HK-2 (cell line): ENCODE measurements at regions not wholly inside any gene's neighbourhood (a gene's known extent, or its start where the extent isn't known, plus 50 kb on each side); places are given as distances from the start of the nearest gene placed in this dataset.
"Not testable (repeated sequence)": the region's sequence is repeated elsewhere in the genome, so short reads cannot be mapped to it uniquely, and the experiment has no call there.

ENCODE experiments used
- DNase-seq: peaks from one replicate; pipeline ENCODE4 v3.0.0-alpha.2; 2018; ENCODE audit not compliant: unreplicated experiment

DNA sequence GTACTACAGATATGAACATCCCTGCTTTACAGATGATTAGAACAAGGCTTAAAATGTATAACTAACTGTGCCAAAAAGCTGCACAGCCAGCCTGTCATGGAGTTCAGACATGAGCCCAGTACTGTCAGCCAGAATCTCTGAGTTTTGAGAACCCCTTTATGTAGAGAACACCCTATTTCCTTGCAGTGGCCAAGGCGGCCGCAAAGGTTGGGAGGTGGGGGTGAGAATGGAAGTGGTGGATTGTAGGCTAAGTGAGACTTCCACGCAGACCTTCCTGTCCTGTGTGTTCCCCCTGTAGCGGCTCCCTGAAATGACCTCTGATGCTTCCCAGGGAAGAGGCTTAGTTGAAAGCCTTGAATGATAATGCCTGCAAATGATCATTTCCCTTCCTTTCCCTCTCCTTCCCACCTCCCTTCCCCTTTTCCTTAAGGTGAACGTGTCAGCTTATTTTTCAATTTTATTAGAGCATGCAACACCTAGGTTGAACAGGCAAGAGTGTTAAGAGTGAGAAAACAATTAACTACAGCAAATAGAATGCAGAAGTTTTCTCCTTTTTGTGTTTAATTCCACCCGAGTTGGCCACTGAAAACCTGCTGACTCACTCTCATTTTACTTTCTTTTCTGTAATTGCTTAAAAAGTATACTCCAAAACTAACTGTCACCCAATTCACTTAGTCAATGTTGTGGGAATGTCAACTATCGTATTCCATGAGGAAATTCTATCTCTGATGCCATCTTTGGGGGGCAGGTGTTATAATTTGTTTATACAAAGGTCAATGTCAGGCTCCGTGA is 167.0 kb upstream of the EDNRB start:
- no peak for DNase-seq

DNA sequence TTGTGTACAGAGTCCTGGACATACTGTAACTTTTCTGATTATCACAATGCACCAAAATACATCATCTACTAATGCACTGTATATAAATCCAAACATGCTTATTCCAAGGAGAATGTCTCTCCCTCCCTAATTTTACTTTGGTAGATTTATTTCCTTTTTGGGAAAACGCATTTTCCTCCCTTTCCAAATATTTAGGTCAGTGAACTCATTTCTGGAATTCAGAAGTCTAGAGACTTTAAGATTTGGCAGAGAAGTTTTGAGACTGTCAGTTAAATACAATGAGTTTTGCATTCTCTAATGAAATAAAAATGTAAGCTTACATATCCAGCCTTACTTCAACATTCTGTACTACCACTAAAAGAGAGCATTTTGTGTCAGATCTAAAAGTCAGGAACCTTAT is 165.8 kb upstream of the EDNRB start:
- no peak for DNase-seq

DNA sequence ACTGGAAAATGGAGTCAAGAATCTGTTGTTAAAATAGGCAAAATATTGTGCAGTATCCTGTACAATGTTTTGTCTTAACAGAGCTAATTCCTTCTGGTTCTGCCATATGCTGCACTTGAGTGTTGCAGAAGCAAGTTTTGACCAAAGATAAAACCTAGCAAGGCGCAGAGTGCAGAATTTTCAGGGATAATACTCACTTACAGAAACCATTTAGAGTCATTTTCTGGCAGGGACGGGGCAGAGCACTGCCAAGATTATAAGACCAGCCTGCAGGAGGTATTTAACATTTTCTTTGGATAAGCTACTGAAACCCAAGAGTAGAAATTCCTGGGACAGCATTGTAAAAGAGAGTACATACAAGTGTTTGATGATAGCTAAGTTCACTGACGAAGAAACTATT is 159.5 kb upstream of the EDNRB start:
- no peak for DNase-seq

DNA sequence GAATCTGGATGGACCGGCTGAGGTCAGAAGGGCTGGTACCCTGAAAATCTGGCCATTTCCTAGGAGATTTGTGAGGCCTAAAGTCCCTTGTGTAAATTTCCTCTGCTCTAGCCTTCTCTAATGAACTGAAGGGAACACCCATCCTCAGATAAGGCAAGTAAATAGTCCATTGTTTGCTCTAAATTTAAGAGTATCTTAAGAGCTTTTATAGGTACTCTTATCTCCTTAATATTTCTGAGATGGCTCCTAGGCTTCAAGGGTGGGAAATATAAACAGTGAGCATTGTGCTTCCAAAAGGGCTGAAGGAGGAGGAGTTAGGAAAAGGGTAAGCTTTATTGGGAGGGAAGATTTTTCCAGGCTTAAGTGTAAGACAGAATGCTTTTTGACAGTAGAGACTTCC is 148.7 kb upstream of the EDNRB start:
- DNase-seq: no peak

DNA sequence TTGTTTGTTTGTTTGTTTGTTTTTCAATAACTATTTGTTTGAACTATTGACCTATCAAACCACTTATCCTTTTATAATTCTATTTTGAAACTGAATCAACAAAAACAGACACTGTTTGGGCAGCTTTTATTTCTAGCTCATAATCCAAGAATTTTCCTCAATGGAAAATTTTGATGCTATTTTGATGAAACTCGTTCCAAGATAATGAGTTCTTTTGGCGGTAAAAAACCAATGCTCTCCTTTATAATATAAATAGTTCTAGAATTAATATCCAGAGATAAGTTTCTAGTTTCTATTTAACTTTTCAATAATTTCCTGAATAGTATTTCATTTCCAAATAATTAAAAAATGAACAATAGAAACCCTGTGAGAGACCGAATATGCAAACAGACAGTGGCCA is 146.5 kb upstream of the EDNRB start:
- no peak for DNase-seq

DNA sequence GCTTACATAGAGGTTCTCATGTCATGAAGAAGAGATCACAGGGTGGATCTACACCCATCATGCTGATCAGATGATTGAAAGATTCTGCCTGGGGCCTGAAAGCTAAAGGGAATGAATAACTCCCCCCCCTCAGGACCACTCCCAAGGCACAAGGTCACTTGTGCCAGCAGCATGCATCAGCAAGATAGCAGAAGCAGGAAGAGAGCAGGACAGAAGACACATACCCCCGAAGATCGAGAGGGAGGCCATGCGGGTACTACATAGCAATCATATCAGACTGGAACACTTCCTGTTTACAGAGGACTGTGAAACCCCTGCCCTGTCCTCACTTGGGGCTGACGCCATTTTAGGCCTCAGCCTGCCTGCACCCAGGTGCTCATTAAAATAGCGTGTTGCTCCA is 143.2 kb upstream of the EDNRB start:
- DNase-seq: no peak

DNA sequence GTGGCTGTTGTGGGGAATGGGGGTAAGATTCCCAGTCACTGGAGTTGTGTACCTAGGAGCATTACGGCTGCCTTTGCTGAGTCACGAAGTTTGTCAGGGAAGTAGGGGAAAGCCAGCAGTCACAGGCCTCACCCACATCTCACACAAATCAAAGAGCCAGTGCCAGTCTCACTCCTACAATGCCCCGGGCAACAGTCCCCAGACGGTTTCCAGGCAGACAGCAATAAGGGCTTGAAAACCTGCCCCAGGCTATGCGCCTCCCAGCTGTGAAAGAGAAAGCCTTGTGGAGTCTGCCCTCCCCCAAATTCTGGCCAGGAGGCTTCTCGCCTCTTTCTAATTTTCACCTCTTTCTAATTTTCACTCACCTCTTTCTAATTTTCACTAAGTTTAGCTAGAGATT is 142.3 kb upstream of the EDNRB start:
- DNase-seq: no peak

DNA sequence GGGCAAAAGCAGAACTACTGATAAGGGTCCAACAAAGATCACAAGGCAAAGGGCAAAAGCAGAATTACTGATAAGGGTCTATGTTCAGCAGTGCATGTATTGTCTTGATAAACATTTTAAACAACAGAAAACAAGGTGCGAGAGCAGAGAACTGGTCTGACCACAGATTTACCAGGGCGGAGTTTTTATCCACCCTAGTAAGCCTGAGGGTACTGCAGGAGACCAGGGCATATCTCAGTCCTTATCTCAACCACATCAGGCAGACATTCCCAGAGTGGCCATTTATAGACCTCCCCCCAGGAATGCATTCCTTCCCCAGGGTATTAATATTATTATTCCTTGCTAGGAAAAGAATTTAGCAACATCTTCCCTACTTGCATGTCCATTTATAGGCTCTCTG is 138.2 kb upstream of the EDNRB start:
- not testable (repeated sequence) for DNase-seq

DNA sequence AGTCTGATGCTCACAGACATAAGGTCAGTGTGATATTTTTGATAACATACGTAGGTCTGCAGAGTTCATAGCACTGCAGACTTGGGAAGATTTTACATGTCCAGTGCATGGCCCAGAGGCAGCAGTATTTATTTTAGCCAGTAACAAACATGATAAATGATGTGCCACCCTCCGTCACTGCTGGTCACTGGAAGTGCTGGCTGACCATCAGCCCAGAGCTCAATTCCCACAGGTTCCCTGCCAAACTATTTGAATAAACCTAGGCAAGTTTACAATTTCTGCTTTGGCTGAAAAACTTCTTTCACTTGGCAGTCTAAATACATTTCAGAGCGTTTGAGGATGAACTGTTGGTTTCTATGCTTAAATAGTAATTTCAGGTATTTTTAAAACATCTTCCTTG is 135.5 kb upstream of the EDNRB start:
- DNase-seq: no peak

DNA sequence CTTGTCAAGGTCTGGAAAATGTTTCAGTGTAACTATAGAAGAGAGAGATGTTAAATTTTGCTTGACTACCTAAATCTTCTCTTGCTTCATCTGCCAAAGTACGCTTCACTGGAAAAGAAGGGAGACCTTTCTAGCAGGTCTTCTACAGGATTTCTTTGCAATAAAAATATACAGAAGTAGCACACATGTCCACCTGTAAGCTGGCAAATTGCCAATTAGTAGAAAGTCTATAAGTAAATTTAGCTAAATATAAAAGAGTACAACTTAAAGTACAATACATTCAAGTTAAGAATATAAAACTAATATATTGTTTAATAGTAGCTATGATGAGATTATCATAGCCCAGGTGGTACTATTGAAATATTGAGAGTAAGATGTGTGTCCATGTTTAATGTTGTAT is 128.5 kb upstream of the EDNRB start:
- no peak for DNase-seq

DNA sequence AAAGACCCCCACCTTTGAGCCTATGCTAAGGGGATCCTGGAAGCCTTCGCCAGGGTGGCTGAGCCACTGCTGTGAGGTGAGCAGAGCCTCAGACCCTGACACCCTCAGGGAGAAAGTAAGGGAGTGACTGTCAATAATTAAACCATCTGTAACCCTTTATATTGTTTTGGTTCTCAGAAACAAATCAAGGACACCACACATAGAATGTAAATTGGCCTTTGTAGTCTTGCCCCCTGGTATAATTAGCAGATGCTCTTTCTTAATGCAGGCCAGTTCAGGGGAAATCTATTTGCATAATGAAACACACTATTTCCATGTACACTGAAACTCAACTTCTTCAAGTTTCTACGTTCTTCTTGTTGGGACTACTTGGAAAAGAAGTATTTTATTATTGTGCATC is 127.7 kb upstream of the EDNRB start:
- no peak for DNase-seq

DNA sequence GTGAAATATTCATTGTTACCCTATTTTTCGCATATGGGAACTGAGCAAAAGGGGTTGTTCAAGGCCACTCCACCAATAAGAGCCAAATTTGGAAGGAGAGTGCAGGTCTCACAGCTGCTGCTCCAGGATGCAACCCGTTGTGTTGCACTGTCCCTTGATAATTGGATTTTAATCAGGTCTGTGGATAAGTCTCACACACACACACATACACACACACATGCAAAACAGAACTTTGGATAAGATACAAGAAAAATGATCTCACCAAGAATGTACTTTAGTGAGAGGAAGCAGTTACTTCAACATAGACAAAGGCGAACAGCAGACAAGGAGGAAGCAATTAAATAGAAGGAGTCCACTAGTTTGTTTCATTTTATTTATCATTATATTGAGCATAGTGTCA is 127.3 kb upstream of the EDNRB start:
- DNase-seq: no peak

DNA sequence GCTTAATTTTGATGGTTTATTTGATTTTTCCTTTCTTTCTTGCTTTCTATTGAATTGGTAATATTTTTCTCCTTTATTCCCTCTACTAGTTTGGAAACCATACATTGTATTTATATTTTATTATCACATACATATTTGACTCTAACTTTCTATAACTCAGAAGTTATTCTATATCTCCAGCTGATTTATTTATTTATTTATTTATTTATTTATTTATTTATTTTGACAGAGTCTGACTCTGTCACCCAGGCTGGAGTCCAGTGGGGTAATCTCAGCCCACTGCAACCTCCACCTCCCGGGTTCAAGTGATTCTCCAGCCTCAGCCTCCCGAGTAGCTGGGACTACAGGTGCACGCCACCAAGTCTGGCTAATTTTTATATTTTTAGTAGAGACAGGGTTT is 122.7 kb upstream of the EDNRB start:
- not testable (repeated sequence) for DNase-seq

DNA sequence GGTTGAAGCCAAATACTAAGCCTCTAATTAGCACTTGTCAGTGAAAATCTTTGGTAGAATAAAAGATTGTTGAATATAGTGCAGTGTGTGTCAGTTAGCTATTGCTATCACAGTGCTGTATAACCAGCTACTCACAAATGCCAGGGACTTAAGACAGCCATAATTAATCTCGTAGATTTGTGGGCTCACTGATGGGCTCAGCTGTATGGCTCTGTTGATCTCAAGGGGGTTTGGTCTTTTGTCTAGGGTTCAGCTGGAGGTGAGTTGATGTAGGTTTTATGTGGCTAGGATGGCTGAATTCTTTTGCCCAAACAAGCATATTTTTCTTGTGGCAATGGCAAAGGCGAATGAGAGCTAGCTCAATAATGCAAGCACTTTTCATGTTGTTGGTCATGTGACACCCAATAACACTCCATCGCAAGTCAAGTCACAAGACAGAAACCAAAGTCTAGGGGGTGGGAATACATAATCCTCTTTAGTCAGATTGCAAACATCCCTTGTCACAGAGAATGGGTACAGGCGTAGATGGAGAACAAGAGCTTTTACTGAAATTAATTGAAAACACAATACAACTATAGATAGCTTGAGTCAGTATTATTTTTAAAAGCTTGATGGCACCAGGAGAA is 121.7 kb upstream of the EDNRB start:
- DNase-seq: no peak

DNA sequence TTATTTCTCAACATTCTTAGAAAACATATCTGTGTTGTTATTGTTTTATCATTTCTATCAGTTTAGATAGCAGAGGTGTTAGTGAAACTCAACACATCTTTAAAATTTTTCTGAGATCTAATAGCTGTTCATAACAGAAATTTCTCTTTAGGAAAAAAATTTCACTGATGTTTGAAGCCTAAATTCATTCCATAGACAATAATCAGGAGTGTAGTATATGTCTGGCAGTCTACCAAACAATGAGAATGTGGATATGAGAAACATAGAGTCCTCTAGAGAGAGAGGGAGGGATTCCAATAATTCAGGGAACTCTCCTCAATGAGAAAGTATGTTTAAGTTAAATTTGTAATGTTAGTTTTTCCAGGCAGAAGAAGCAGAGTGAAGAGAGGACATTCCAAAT is 118.2 kb upstream of the EDNRB start:
- no peak for DNase-seq

DNA sequence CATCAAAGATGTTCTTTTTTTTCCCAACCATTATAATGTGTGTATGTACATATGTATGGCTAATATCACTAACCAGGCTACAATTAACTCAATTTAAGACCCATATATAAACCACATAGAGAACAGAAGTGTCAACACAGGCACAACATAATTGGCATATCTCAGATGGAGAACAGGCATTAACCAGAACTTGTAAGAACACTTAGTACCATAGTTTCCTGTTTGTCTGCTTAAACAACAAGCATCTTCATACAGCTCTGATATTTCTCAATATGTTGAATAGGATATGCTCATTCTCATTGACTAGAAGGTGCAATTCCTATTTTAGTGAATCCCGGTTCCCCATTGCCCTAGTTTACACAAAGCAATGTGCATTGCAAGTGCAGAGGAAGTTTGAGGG is 116.9 kb upstream of the EDNRB start:
- DNase-seq: no peak

DNA sequence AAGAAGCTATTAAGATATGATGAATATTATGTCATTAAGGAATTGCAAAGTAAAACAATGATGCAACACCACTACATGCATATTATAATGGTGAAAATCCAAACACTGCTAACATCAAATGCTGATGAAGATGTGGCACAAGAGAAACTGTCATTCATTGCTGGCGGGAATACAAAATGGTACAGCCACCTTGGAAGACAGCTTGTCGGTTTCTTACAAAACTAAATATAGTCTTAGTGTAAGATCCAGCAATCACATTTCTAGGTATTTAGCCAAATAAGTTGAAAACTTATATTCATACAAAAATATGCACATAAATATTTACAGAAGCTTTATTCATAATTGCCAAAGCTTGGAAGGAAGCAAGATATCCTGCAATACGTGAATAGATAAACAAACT is 114.9 kb upstream of the EDNRB start:
- no peak for DNase-seq

DNA sequence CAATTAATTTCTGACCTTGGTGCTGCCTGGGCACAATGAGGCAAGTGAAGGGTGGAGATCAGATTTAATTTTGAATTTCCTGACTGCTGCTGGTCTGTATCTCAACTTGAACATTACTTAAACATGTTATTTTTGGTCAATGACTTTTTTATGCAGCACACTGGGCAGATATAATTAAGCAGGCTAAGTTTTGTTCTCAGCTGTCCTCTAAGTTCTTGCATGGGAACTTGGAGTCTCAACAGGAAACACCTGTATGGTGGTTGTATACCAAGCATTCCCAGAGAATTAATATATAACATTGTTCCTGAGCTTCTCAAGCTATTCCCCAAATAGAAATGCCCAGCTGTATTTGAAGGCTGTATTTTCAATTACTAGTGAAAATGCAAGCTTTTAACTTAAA is 113.5 kb upstream of the EDNRB start:
- DNase-seq: no peak

DNA sequence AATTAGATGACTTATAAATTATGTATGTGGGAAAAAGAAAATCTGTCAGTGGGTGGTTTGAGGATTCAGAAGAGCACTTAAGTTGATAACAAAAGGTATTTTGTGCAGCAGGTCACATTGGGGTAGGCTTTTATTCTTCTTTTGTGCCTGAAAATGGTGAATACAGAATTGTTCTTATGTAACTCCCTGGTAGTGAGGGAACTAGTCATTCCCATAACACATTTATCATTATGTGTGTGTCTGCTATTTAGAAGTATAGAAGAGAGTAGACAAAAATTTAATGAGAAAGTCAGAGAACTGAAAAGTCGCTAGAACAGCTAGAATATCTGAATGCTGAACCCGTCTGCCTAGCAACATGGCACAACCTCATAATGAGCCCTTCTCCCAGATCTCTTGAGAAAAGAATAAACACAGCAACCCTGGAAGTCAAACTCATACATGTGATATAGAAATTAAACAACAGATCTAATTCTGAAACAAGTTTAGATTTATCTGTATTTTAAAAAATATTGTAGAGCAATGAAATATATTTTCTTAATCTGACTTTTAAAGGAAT is 111.8 kb upstream of the EDNRB start:
- no peak for DNase-seq

DNA sequence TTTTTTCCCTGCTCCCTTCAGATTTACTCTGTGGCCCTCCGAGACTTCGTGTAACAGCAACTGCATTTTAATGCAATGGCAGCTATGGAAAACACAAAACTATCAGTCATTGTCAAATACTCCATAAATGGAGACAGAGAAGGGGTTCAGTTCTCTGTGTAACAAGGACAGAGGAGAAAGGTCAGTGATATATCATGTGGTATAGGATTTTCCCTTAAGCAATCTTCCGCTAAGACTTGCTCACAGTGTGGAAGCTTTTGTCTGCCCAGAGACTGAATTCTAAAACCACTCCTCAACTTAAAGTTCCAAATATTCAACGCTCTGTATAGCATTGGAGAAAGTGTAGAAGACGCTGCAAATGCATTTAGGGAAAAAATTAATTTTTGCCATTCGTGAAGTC is 111.3 kb upstream of the EDNRB start:
- DNase-seq: no peak

DNA sequence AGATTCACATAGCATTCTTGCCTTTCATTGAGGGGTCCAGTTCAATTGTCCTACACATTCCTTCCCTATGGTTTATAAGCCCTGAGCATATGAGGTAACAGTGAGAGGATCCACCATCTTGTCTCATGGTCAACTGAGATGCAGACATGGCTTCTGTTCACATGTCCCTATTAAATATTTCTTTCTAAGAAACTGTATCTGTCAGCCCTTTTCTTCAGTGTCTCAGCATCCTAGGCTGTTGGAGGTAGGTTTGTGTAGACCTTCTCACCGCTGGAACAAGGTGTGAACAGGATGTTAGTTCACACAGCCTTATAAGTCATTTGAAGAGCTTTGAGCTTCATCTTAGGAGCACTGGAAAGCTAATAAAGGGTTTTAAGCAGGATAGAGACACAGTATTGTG is 110.3 kb upstream of the EDNRB start:
- DNase-seq: no peak

DNA sequence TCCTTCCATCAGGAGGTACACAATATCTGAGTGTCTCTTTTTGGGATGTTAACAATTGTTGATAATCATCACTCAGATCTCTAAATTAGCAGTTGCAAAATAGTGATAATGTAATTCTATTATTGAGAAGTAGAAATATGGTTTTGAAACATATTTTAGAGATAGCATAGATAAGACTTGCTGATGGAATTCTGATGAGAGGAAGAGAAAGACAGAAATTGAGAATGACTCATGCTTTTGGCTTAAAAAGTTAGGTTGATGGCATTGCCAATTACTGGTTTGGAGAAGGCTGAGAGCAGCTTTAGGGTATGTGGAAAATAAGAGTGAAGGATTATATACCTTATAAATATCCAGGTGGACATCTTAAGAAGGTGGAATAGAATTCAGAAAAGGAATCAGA is 106.4 kb upstream of the EDNRB start:
- no peak for DNase-seq

DNA sequence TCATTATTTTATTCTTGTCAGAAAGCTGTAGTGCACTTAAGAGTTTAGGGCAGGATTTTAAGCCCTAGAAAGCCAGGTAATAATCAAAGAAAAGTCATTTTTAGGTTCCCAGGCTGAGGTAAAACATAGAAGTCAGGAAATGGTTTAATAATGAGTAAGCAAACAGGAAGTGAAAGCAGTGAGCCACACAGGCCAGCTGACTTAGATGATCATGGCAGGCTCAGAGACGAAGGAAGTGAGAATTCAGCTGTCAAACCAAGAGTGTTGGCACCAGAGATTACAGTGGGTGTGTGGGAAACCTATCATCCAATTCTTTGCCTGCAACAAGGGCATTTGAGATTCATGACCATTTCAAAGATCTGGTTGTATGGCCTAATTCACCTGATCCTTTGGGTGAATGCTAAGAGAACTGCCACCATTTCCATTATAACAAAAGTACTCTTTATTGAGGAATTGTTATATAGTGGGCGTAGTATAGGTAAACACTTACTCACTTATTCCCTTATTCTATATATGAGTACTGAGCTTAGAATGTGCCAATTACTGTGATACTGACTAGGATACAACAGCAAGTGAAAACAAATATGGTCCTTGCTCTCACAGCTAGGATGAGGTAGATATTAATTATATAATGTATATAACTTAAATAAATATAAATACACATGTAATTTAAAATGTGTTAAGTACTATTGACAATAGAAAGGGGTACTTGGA is 103.7 kb upstream of the EDNRB start:
- DNase-seq: peak; percentile 18
